ENCODE measurements at regions not wholly inside any gene's neighbourhood (a gene's known extent, or its start where the extent isn't known, plus 50 kb on each side); places are given as distances from the start of the nearest gene placed in this dataset.

DNA sequence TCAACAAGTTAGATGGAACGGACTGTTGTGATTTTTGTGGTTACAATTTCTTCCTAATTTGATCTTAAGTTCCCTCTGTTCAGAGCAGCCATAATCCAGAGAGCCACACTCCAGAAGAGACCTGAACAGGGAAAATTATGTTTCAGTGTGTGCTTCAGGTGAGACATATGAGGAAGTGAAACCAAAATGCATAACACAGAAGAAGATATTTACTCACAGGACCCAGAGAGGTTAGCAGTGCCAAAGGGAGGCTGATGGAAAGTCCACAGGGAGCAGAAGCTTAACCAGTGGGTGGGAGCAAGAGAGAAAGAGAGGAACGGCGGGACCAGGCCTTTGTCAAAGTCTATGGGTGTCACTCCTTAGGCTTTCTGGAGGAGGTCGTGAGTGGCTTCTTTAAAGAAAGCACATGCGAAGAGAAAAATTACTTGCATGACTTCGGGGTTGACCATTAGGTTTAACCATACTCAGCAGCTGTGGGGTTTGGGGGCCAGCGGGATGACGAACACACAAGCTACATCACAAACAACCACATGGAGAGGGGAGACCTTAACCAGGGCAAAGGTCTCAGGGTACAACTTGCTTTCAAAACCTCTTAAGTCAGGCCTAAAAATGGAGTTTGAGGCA lies 141.4 kb downstream of the MED10 start:
- Mint-ChIP-seq H3K4me1 (ENCODE audit: low read depth) (no peaks in the 10 kb centered on the region), H3K4me3 (no peak overlapping the region), H3K36me3 (ENCODE audit: low read depth) (no peaks in the 10 kb centered on the region), H3K9me3 (no peaks in the 10 kb centered on the region), H3K27me3 (ENCODE audit: low read depth) (no peaks in the 10 kb centered on the region), H3K27ac (no peak overlapping the region)
- DNase-seq (ENCODE audit: low spot score), result no peak

GRCh38 chr5:6236170-6236793 lies 142.1 kb downstream of the MED10 start:
- H3K36me3 Mint-ChIP-seq (ENCODE audit: low read depth), result no peaks in the 10 kb centered on the region
- H3K4me1 Mint-ChIP-seq (ENCODE audit: low read depth), result no peaks in the 10 kb centered on the region
- no peak for DNase-seq (ENCODE audit: low spot score)
- H3K27me3 Mint-ChIP-seq (ENCODE audit: low read depth), result no peaks in the 10 kb centered on the region
- H3K9me3 Mint-ChIP-seq, result no peaks in the 10 kb centered on the region
- no peak overlapping the region for H3K27ac Mint-ChIP-seq
- no peak overlapping the region for H3K4me3 Mint-ChIP-seq

- Mint-ChIP-seq H3K27ac (no peak overlapping the region), H3K9me3 (no peaks in the 10 kb centered on the region), H3K36me3 (ENCODE audit: low read depth) (no peaks in the 10 kb centered on the region), H3K4me1 (ENCODE audit: low read depth) (no peaks in the 10 kb centered on the region), H3K4me3 (no peak overlapping the region), H3K27me3 (ENCODE audit: low read depth) (no peaks in the 10 kb centered on the region)
- DNase-seq (ENCODE audit: low spot score), result no peak
These were observed 142.6 kb downstream of the MED10 start for GRCh38 chr5:6235726-6236125.

- no peaks in the 10 kb centered on the region for H3K4me1 Mint-ChIP-seq (ENCODE audit: low read depth)
- no peaks in the 10 kb centered on the region for H3K9me3 Mint-ChIP-seq
- no peaks in the 10 kb centered on the region for H3K36me3 Mint-ChIP-seq (ENCODE audit: low read depth)
- no peak overlapping the region for H3K4me3 Mint-ChIP-seq
- DNase-seq (ENCODE audit: low spot score), result no peak
- no peak overlapping the region for H3K27ac Mint-ChIP-seq
- no peaks in the 10 kb centered on the region for H3K27me3 Mint-ChIP-seq (ENCODE audit: low read depth)
These were observed 149.8 kb downstream of the MED10 start for GRCh38 chr5:6228257-6229250.

DNA sequence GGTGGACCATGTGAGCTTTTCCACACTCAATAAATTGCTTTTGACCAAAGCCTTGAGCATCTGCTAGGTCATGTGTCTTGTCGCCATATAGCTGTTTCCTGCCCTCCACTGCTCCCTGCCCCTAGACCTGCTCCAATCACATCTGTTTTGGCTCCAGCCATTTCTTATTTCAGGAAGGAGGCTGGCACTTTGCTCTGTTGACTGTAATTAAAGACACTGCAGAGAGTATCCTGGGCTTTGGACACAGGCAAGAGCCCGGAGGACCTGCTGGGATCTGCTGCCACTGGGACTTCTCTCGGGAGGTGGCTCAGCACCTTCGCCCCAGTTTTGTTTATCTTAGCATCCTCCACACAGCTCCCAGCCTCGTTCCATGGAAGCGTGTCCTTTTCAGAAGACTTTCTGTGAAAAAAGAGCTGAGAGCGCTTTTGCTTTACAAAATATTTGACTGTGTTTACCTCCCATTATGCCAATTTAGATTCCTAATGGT lies 153.2 kb downstream of the MED10 start:
- no peak for DNase-seq (ENCODE audit: low spot score)
- H3K27me3 Mint-ChIP-seq (ENCODE audit: low read depth), result no peaks in the 10 kb centered on the region
- H3K4me3 Mint-ChIP-seq, result no peak overlapping the region
- H3K4me1 Mint-ChIP-seq (ENCODE audit: low read depth), result no peaks in the 10 kb centered on the region
- H3K27ac Mint-ChIP-seq, result no peak overlapping the region
- no peaks in the 10 kb centered on the region for H3K9me3 Mint-ChIP-seq
- no peaks in the 10 kb centered on the region for H3K36me3 Mint-ChIP-seq (ENCODE audit: low read depth)

DNA sequence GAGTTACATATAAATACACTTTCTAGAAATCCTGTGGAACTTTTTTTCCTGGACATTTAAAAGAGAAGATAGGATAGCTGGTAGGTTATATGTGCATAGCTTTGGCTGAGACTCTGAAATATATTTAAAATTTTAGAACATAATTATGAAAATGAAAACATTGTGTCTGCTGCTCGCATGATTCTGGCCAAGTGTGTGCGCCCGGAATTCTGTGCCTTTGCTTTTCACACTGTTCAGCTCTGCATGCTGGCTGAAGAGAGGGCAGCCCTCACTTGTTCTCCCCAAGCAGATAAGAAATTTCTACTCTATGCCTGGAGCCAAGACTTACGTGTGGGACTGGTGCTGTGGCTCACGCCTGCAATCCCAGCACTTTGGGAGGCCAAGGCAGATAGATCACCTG lies 153.9 kb downstream of the MED10 start:
- no peaks in the 10 kb centered on the region for H3K27me3 Mint-ChIP-seq (ENCODE audit: low read depth)
- H3K4me1 Mint-ChIP-seq (ENCODE audit: low read depth), result no peaks in the 10 kb centered on the region
- H3K27ac Mint-ChIP-seq, result no peak overlapping the region
- H3K9me3 Mint-ChIP-seq, result no peaks in the 10 kb centered on the region
- no peaks in the 10 kb centered on the region for H3K36me3 Mint-ChIP-seq (ENCODE audit: low read depth)
- no peak overlapping the region for H3K4me3 Mint-ChIP-seq
- DNase-seq (ENCODE audit: low spot score), result no peak

DNA sequence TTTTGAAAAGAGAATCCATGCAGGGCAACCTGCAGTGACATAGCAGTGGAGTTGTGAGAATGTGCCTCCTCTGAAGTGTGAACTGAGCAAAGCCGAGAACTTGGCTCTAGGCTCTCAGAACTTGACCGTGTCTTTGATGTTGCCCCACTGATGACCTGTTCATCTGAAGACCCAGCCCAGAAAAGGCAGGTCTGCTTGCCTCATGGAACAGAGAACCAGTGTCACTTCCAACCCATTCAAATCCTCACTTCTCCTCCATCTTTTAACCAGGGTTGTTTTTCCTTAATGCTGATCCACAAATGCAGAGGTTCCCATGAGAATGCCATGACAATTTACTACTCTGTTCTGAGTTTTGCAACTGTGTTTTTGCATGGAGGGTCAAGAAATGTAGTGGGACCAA lies 155.4 kb downstream of the MED10 start:
- Mint-ChIP-seq H3K27ac (no peak overlapping the region), H3K9me3 (no peaks in the 10 kb centered on the region), H3K27me3 (ENCODE audit: low read depth) (no peaks in the 10 kb centered on the region), H3K4me1 (ENCODE audit: low read depth) (no peaks in the 10 kb centered on the region), H3K4me3 (no peak overlapping the region), H3K36me3 (ENCODE audit: low read depth) (no peaks in the 10 kb centered on the region)
- no peak for DNase-seq (ENCODE audit: low spot score)

GRCh38 chr5:6222121-6222520 lies 156.2 kb downstream of the MED10 start:
- Mint-ChIP-seq H3K4me3 (no peak overlapping the region), H3K27me3 (ENCODE audit: low read depth) (no peaks in the 10 kb centered on the region), H3K27ac (no peak overlapping the region), H3K4me1 (ENCODE audit: low read depth) (no peaks in the 10 kb centered on the region), H3K9me3 (no peaks in the 10 kb centered on the region), H3K36me3 (ENCODE audit: low read depth) (no peaks in the 10 kb centered on the region)
- DNase-seq (ENCODE audit: low spot score), result no peak

GRCh38 chr5:6221141-6221626 lies 157.2 kb downstream of the MED10 start:
- no peaks in the 10 kb centered on the region for H3K27me3 Mint-ChIP-seq (ENCODE audit: low read depth)
- H3K9me3 Mint-ChIP-seq, result no peaks in the 10 kb centered on the region
- no peaks in the 10 kb centered on the region for H3K36me3 Mint-ChIP-seq (ENCODE audit: low read depth)
- no peak overlapping the region for H3K4me3 Mint-ChIP-seq
- DNase-seq (ENCODE audit: low spot score), result no peak
- H3K27ac Mint-ChIP-seq, result no peak overlapping the region
- H3K4me1 Mint-ChIP-seq (ENCODE audit: low read depth), result no peaks in the 10 kb centered on the region

DNA sequence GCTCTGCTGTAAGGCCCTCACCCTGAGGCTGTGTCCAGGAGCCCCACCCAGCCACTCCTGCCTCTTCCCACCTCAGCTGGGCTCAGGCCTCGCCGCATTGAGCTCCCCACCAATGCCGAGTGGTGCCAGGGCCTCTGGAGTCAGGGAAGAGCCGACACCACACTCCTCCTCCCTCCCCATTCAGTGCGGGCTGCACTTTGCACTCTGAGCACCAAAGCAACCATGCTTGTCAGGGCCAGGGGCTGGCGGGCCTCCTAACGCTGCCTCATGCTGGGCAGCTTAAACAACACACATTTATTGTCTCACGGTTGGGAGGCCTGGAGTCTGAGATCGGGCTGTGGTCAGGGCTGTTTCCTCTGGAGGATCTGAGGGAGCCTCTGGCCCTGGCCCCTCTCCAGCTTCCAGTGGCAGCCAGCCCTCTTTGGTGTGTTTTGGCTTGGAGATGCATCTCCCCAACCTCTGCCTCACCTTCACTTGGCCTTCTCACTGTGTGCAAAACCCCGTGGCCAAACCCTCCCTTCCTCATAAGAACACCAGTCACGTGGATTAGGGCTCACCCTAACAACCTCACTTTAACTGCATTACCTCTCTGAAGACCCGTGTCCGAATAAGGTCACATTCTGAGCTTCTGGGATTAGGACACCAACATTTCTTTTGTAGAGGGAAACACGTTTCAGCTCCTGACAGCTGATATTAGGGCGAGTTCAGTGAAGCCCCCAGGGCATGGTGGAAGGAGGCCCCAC lies 157.8 kb downstream of the MED10 start:
- no peaks in the 10 kb centered on the region for H3K36me3 Mint-ChIP-seq (ENCODE audit: low read depth)
- DNase-seq (ENCODE audit: low spot score), result no peak
- no peaks in the 10 kb centered on the region for H3K27me3 Mint-ChIP-seq (ENCODE audit: low read depth)
- no peaks in the 10 kb centered on the region for H3K9me3 Mint-ChIP-seq
- H3K4me3 Mint-ChIP-seq, result no peak overlapping the region
- no peaks in the 10 kb centered on the region for H3K4me1 Mint-ChIP-seq (ENCODE audit: low read depth)
- H3K27ac Mint-ChIP-seq, result no peak overlapping the region

DNA sequence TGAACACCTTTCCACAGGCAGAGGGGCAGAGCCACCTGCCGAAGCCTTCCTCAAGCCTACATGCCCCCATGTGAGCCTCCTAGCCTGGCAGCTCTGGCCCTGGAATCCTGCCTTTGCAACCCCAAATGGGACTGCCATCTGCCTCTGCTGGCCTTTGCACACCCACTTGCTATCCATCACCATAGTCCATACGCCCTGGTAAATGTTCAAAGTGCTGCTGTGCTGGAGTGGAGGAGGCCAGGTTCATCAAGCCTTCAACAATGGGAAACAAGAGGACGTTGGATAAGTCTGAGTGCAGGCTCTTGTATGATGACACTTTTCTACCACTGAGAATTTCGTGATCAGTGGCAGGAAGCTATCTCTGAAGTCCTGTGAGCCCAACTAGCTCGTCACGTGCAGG lies 159.8 kb downstream of the MED10 start:
- no peaks in the 10 kb centered on the region for H3K4me1 Mint-ChIP-seq (ENCODE audit: low read depth)
- no peak for DNase-seq (ENCODE audit: low spot score)
- no peak overlapping the region for H3K27ac Mint-ChIP-seq
- H3K27me3 Mint-ChIP-seq (ENCODE audit: low read depth), result no peaks in the 10 kb centered on the region
- H3K36me3 Mint-ChIP-seq (ENCODE audit: low read depth), result no peaks in the 10 kb centered on the region
- no peak overlapping the region for H3K4me3 Mint-ChIP-seq
- H3K9me3 Mint-ChIP-seq, result no peaks in the 10 kb centered on the region

DNA sequence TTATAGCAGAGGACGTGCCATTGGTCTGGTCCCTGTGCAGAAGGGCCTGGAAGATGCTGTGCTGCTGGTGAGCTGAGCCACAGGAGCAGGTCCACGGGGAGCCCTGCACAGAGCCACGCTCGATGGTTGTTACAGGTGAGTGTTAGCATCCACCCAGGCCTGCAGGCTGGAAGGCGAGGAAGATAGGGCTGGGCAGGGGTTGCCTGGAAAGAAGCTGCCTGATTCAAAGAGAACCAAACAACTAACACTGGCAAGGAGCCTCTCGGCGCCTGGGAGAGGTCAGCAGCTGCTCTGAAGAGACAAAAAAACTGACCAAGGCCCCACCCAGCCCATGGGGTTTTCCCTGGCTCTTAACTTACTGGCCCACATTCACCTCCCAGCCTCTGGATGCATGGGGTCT lies 160.2 kb downstream of the MED10 start:
- no peak for DNase-seq (ENCODE audit: low spot score)
- Mint-ChIP-seq H3K9me3 (no peaks in the 10 kb centered on the region), H3K27ac (no peak overlapping the region), H3K36me3 (ENCODE audit: low read depth) (no peaks in the 10 kb centered on the region), H3K4me1 (ENCODE audit: low read depth) (no peaks in the 10 kb centered on the region), H3K27me3 (ENCODE audit: low read depth) (no peaks in the 10 kb centered on the region), H3K4me3 (no peak overlapping the region)

DNA sequence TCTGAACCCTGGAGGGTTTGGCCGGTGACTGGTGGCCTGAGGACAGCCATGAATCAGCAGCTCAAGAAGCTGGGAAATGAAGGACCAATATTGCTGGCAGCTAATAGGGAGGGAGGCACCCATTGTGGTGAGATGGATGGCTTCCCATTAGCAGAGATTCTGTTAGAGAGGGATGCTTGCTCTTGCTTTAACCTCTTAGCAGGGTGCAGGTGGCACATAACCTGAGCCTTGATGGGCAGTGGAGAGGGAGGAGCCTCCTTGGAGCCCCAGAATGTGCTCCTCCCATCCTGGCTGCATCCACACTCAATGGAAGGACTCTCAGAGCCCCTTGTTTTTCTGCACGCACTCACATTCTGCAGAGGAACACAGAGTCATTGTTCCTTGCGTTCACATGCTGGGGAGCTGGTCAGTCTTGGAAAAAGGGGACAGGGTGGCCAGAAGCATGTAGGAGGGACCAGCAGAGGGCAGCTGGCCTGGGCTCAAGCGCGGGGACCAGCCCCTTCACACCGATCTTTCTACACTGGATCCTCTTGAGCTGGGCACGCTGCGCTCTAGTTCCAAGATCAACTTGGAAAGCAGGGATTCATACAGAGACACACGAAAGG lies 161.8 kb downstream of the MED10 start:
- Mint-ChIP-seq H3K27me3 (ENCODE audit: low read depth) (no peaks in the 10 kb centered on the region), H3K4me1 (ENCODE audit: low read depth) (no peaks in the 10 kb centered on the region), H3K9me3 (no peaks in the 10 kb centered on the region), H3K4me3 (no peak overlapping the region), H3K36me3 (ENCODE audit: low read depth) (no peaks in the 10 kb centered on the region), H3K27ac (no peak overlapping the region)
- DNase-seq (ENCODE audit: low spot score), result no peak
